Kidney tubule cell (primary cell): ENCODE measurements at regions not wholly inside any gene's neighbourhood (a gene's known extent, or its start where the extent isn't known, plus 50 kb on each side); places are given as distances from the start of the nearest gene placed in this dataset.

Experiments
- DNase-seq: peaks from one replicate; pipeline ENCODE4 v3.0.0-alpha.2; 2018; ENCODE audit warnings: low spot score

GRCh38 chr5:164027738-164028137 lies 522.3 kb downstream of the MAT2B start:
- DNase-seq, result no peak

GRCh38 chr5:164038128-164038783 lies 532.8 kb downstream of the MAT2B start:
- DNase-seq, result no peak

GRCh38 chr5:164041105-164041504 lies 535.7 kb downstream of the MAT2B start:
- DNase-seq, result no peak

GRCh38 chr5:164048359-164048926 lies 543.0 kb downstream of the MAT2B start:
- DNase-seq, result no peak

- DNase-seq, result no peak
These were observed 546.3 kb downstream of the MAT2B start for GRCh38 chr5:164051745-164052144.

- DNase-seq, result no peak
These were observed 547.2 kb downstream of the MAT2B start for GRCh38 chr5:164052536-164053093.

- no peak for DNase-seq
These were observed 547.7 kb downstream of the MAT2B start for GRCh38 chr5:164053123-164053522.

- DNase-seq, result no peak
These were observed 549.0 kb downstream of the MAT2B start for GRCh38 chr5:164054461-164054860.

GRCh38 chr5:164057121-164057520 lies 551.7 kb downstream of the MAT2B start:
- no peak for DNase-seq

- no peak for DNase-seq
These were observed 553.2 kb downstream of the MAT2B start for GRCh38 chr5:164058621-164059020.

GRCh38 chr5:164059471-164059870 lies 554.1 kb downstream of the MAT2B start:
- DNase-seq, result no peak

GRCh38 chr5:164060786-164061355 lies 555.5 kb downstream of the MAT2B start:
- no peak for DNase-seq

GRCh38 chr5:164062304-164062703 lies 556.9 kb downstream of the MAT2B start:
- DNase-seq, result no peak

- no peak for DNase-seq
These were observed 559.8 kb downstream of the MAT2B start for GRCh38 chr5:164065266-164065665.

- DNase-seq, result no peak
These were observed 566.3 kb downstream of the MAT2B start for GRCh38 chr5:164071671-164072070.

GRCh38 chr5:164073081-164073480 lies 567.7 kb downstream of the MAT2B start:
- DNase-seq, result no peak

GRCh38 chr5:164076556-164076955 lies 571.1 kb downstream of the MAT2B start:
- DNase-seq, result no peak

- no peak for DNase-seq
These were observed 584.9 kb downstream of the MAT2B start for GRCh38 chr5:164090358-164090757.

GRCh38 chr5:164091836-164092235 lies 586.4 kb downstream of the MAT2B start:
- no peak for DNase-seq

GRCh38 chr5:164094291-164094690 lies 588.9 kb downstream of the MAT2B start:
- no peak for DNase-seq

GRCh38 chr5:164097749-164098148 lies 592.3 kb downstream of the MAT2B start:
- peak; percentile 59 for DNase-seq

GRCh38 chr5:164098531-164098930 lies 593.1 kb downstream of the MAT2B start:
- DNase-seq, result peak; percentile 1

- DNase-seq, result no peak
These were observed 593.6 kb downstream of the MAT2B start for GRCh38 chr5:164098979-164099378.
